Activated CD8-positive, alpha-beta memory T cell treated with anti-CD3 and anti-CD28 coated beads for 4 hours (primary cell): ENCODE measurements at regions not wholly inside any gene's neighbourhood (a gene's known extent, or its start where the extent isn't known, plus 50 kb on each side); places are given as distances from the start of the nearest gene placed in this dataset.

Experiments
- DNase-seq, 2 donors: peaks; one replicate each; pipeline ENCODE4 v3.0.0-alpha.2; 2020; ENCODE audit warnings: low read depth in 2 of 2

DNA sequence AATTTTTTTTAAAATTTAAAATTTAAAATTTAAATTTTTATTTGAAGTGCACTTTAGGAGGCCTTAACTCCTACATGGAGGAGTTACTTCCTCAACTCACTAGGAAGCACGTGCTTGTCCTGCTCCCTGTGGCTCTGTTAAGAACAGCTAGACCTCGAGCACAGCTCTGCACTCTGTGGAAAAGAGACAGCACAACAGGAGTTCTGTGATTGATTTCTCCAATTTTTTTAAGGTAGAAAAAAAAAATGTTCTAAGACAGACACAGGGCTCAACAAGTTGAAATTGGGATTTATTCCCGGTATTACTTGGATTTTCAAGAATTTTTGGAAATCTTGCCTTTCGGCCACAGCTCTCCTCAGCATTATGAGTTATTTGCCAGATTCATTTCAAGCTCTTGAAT lies 356.6 kb upstream of the LYPLAL1 start:
- DNase-seq, result no peak

DNA sequence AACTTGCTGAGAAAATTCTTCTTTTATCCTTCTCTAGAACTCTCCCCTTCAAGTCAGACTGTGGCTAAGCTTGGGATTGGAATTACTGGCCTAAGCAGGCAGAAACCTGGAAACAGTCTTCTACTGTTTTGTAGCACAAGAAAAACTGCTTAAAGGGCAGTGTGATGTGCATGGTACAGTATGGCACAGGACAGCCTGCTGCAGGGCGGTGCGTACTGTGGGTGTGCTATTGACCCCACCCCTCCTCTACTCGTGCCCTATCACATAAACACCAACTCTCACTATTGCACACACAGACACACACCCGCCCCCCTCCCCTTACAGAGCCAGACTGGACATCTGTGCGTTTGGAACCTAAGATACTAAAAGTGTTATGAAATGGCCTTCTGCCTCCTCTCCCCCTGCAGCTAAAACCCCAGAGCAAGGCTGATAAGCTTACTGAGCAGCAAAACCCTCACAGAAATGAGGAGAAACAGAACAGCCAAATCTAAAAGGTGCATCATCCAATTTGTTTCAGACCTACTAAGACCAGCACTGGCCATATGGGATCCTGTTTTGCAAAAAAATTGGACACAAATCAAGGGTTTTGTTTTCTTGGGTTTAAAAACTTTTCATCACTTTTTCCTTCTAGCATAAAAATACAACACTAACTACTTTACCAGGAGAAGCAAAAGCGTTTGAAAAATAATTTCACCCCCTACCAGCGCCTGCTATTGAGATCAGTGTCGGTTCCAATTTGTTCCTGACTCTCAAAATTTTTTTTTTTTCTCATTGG lies 355.8 kb upstream of the LYPLAL1 start:
- DNase-seq, result no peak

DNA sequence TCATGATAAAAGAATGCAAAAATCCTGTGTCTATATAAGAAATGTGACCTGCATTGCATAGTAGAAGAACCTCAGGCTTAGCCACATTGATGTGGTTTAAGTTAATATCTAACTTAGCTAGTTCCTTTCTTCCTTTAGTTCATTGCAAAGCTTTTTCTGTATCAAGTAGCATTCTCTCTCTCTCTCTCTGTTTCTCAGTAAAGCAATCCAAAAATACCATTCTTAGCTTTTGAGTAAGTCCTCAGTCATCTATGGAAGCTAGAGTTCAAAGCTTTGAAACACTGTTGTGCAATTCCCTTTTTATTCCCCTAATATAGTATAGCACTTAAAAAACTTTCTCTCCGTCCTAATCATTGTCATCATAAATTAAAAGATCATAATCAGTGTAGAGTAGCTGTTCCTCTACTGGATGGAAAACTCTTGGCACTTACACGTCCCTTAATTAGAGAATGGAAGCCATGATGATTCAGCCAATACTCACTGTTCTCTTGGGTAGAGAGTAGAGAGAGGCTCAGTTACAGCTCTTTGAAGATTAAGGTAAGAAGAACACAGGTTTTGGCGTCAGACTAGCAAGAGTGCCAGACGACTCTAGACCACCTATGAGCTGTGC lies 350.3 kb upstream of the LYPLAL1 start:
- no peak for DNase-seq

DNA sequence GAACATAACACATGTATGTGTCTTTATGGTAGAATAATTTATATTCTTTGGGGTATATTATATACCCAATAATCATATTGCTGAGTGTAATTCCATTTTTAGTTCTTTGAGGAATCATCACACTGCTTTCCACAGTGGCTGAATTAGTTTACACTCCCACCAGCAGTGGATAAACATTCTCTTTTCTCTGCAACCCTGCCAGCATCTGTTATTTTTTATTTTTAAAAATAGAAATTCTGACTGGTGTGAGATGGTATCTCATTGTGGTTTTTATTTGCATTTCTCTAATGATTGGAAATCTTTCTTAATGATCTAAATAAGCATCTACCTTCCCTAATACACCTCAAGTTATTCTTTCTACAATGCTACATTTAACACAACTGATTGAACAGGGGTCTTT lies 346.2 kb upstream of the LYPLAL1 start:
- no peak for DNase-seq

DNA sequence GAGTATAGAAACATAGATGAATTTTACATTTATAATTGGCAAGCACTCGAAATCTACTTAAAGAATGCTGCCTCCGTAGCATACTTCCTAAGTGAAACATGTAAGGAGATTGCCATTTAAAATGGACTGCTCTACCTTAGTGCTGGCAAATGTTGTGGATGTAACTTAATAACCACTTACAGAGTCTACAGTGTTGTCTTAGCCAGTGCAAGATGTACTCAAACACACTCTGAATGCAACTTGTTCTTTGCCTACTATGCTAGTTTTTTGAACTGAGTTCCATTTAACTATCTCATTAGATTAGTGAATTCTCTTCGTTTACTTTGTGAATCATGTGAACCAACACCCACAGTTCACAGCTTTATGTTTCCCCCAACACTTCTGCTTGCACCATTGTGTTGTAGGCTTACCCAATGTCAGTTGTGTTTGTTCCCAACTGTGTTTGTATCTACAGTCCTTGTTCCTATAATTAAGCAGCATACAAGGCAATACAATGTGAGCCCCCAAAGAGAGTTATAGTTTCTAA lies 345.5 kb upstream of the LYPLAL1 start:
- no peak for DNase-seq

DNA sequence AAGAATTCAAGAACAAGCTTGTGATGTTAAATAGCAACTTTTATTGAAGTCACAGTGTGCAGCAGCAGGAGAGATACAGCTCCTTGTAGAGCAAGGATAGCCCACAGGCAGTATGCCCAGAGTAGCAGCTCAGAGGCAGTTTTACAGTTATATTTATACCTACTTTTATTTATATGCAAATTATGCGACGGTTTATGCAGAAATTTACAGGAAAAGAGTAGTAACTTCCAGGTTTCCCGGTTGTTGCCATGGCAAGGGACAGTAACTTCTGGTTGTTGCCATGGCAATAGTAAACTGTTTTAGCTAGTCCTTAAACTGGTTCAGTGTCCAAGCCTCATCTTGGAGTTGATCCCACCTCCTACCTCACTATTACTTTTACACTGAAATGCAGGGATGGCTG lies 344.6 kb upstream of the LYPLAL1 start:
- no peak for DNase-seq

DNA sequence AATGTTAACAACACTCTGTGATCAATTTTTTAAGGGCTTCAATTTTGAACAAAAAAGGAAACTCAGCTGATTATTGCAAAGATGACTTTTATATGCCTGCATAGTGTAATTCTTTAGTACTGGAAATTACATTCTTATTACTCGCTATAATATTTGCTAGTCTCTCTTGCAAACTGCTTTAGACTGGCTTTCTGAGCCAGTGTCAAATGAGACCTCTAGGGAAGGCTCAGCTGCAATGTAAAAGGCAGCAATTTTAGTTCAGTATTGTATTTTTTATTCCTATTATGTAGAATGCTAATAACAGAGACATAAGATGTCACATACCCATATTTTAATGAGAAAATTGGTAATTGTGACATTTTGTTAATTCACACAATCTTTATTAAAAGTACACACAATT lies 338.1 kb upstream of the LYPLAL1 start:
- DNase-seq, result no peak

DNA sequence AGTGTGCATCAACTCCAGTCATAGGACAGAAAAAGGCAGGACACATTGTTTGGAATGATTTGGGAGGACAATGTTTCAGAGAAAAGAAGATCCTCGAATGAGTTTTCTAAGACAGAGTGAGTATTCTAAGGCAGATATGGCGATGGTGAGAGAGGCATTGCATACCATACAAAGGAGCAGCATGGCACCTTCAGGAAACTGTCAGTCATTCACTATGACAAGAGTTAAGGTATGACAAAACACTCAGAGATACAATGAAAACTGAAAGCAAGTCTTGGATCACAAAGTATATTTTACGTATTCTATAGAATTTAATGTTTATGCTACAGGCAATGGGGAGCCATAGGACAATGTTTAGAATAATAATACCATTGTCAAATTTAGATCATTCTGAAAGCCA lies 337.4 kb upstream of the LYPLAL1 start:
- no peak for DNase-seq

DNA sequence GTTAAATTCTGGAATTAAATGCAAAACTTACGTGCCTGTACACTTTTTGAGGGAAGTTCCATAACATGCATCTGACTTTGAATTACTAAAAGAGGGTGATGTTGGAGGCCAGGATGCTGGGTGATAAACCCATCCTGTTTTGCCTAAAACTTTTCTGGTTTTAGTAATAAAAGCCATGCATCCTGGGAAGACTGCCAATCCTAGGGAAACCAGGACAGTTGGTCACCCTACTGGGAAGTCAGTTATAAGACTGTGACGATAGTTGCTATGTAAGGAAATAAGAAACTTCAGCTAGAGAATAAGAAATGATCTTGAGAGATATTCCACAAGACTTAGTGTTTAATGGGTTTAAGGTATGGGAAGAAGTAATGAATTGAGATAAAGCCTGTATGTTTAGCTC lies 336.6 kb upstream of the LYPLAL1 start:
- no peak for DNase-seq

DNA sequence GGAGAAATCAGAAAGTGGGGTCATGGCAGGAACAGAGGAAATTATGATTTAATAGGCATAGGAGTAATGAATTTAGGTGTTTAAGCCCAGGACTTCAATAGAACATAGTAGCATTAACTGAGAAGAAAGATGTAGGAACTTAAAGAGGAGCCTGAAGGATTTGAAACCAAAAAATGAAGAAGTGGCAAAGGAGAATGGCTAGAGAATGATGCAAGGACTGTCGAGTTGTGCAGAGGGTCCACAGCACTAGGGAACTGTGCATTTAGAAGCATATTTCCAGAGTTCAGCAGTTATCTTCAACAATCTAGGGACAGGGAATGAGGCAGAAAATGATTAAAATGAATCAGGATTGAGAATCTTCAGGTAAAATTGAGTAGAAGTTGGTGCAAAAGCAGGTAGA lies 328.1 kb upstream of the LYPLAL1 start:
- no peak for DNase-seq

DNA sequence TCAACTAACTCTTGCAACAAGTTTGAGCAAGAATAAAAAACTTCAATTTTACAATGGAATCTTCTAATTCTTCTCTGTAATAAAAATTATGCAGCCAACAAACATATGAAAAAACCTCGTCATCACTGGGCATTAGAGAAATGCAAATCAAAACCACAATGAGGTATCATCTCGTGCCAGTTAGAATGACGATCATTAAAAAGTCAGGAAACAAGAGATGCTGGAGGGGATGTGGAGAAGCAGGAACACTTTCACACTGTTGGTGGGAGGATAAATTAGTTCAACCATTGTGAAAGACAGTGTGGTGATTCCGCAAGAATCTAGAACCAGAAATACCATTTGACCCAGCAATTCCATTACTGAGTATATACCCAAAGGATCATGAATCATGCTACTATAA lies 327.5 kb upstream of the LYPLAL1 start:
- no peak for DNase-seq

DNA sequence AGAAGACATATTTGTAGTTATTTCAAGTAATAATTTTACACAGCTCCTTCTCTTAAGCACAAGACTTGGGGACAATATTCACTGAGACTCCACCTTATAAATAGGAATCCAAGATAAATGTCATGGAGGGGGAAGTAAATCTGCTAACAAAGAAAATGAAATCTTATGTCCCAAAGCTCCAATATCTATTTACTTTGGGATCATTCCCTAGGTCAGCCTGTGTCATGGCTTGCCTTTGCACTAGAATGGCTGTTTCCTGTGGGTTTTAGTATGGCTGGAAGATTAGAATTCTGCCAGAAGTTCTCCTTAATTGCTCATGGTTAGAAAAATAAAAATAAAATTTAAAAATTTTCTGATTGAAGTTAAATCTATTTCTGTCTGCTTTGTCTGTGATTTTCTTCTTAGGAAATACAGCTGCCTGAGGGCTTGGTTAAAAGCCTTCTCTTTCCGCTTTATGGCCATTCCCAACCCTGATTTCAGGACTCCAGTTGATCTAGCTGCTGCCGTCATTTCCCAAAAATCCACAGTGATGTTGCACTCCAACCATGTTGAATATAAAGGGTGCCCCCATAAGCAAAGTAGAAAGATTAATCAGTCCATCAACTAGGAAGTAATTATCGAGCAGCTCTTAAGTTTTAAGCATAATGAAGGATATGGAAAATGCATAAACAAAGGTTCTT lies 326.4 kb upstream of the LYPLAL1 start:
- DNase-seq, result no peak

DNA sequence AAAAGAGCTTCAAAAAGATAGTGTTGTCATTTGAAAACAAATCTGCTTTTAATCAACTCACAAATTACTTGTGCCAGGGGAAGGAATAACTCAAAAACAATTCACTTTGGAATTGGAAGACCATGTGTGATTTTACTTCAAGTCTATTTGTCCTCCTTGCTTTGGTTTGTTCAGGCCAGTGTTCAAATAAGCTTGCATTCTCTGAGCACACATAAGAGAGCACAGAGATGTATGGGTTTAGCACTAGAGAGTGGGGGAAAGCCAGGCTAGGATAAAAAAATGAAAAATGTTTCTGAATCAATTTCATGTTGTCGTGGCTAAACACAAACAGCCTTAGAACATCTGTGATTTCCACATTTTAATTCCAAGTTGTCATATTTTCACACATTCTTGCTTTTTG lies 325.7 kb upstream of the LYPLAL1 start:
- no peak for DNase-seq

DNA sequence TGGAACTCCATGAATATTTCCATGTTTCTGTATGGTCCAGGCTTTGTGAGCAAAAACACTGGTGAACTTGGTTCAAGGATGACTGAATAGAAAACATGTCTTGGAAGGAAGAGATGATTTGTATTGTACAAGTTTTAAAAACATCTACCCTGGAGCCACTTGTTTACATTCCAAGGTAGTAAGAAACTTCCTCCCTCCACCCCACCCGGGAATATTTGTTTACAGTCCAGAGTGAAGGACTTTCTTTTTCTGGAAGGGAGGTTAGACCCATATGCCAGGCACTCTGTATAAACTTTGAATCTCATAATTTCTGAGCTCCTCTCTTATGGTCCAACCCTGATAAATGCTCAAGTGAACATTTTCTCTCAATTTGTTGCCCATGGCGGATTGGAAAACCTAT lies 323.3 kb upstream of the LYPLAL1 start:
- no peak for DNase-seq

DNA sequence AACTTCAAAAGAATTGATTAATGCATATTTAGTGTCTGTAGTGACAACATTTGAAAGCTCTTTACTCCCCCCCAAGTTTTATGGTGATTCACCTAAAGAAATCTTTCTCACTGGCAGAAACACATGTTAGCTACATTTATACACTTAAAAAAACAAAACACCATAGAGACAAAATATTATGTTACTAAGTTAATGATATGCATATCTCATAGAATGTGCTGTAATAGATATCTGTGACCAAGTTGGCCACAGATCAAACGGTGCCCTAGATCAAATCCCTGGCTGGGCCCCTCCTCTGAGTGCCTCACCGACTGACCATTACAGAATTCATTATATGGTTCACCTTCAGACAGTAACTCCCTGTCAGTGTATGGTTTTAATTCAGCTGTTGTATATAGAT lies 322.1 kb upstream of the LYPLAL1 start:
- no peak for DNase-seq

DNA sequence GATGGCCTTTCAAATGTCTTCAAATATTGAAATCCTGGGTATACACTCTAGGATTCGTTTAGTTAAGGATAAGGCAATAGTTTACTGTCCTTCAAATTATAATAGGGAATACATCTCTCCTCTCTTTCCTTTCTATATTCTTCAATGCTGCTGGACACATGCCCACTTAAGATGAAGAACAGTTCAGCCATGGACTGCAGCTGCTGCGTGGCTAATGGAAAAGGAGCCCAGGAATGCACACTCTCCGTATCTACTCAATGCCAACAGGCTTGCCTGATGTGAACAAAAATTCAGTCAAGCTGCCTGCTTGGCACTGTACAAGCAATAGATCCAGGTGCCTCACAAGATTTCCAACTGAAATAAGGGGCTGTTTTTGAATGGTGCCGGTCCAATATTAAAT lies 321.2 kb upstream of the LYPLAL1 start:
- DNase-seq, result no peak

DNA sequence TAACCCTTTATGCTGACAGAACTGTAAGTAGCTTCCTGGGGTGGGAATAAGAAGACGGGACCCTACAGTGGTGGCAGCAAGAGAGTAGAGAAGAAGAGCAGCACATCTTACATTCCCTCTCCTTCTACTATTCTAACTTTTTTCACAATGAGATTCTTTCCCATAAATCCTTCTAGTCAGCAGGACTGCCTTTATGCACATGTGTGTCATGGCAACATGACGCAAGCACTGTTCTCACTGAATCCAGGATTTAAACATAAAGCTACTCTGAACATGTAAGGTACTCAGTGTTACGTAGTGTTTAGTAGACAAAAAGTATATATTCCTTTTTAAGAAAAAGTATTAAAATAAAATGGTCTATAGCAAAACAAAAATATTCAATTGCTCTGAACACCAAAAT lies 309.7 kb upstream of the LYPLAL1 start:
- DNase-seq, result no peak

DNA sequence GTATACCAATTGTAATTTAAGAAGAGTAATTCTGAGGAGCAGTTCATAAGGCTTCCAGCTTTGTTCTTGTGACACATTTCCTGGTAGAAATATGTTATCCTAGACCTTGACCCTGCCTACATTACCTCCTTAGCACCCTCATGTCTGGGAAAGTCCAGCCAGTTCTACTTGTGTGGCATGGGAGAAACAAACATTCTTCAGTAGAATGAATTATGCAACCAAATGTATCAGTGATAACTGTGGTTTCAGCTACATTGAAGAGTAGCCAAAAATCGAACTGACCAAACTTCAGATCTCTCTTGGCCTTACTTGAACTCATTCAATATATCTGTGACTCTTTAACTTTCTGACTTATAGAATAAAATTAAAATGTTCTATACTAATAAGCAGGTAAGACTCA lies 308.1 kb upstream of the LYPLAL1 start:
- DNase-seq, result no peak

DNA sequence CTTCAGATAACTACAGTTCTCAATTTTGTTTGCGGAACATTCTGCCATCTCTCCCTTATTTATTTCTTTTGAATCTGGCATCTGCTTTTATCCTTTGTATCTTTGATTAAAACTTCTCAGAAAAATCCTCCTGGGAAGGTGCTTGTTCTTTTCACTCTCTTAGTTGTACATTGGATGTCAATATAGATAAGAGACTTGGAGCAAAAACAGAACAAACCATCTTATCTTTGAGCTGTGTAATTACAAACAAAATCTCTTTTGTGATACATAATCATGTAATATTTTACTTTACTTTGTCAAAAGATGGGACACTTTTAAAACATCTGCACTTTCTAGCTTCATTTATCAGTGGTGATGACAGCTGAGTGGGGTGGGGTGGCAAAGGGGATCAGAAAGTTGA lies 307.2 kb upstream of the LYPLAL1 start:
- no peak for DNase-seq

DNA sequence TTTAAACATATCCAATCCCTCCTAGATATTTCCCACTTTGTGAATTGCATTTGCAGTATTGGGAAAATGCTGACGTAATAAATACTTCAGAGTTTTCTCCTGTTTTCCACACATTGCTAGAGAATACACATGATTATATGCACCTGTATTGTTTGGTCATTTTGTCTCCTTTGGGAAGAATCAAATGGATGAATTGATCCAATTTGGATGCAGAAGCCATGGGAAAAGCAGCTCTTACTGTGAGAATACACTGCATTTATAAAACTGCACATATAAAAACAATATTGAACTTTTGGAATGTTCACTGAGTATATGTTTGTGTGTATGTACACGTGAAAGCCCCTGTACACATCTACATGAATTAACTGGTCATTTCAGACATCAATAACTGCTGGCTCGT lies 306.6 kb upstream of the LYPLAL1 start:
- DNase-seq, result no peak

DNA sequence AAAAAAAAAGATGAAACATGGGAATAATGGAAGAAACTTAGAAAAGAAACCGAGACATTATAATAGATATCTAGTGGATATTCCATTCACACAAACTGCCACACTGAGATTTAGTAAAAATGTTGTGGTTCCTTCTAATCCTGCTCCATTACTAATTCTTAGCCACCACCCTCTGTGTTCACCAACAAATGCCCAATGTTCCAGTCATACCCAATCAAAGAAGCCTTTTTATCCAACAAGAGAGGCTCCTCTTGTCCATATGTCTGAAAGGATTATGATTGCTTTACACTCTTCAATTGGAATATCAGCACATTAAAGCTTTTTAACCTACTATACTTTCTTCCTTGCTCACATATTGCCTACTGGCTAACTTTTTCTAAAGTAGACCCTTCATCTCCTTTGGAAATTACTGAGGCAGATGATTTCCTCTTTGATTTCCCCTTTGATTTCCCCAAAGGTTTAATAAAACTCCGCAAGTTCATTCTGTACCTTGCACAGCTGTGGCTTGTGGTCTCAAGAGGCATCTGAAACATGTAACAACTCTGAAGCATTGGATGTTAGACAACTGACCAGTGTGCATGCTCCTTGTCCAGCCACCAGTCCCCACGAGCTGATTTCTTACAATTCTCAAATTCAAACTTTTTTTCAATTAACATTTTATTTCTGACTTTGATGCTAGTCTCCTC lies 305.6 kb upstream of the LYPLAL1 start:
- DNase-seq, result no peak

DNA sequence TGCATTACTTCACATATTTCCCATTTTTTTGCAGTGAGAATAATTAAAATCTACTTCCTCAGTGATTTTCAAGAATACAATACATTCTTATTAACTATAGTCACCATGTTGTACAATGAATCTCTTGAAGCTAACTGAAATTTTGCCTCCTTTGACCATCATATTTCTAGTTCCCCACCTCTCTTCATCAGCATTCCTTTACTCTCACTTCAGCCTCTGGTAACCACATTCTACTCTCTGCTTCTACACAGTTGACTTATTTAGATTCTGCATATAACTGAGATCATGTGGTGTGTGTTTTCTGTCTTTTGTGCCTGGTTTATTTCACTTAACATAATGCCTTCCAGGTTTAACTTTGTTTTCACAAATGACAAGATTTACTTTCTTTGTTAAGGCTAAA lies 304.4 kb upstream of the LYPLAL1 start:
- no peak for DNase-seq

DNA sequence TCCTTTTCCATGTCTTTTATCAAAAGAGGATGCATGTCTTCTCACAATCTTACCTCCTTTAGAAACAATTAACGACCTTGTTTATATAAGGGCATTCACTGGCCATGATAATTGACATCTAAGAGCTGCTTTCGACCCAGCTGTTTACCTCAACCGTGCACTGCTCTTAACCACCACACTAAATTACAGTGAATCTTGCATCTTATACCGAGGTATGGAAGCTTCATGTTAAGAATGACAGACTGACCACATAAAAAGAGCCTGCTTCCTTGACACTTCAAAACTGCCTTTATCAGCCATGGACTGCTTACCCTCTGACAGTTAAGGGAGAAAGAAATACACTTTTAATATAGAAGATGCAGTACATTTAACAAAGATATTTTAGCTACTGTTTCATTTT lies 301.7 kb upstream of the LYPLAL1 start:
- no peak for DNase-seq
